ENCODE measurements at regions not wholly inside any gene's neighbourhood (a gene's known extent, or its start where the extent isn't known, plus 50 kb on each side); places are given as distances from the start of the nearest gene placed in this dataset.

DNA sequence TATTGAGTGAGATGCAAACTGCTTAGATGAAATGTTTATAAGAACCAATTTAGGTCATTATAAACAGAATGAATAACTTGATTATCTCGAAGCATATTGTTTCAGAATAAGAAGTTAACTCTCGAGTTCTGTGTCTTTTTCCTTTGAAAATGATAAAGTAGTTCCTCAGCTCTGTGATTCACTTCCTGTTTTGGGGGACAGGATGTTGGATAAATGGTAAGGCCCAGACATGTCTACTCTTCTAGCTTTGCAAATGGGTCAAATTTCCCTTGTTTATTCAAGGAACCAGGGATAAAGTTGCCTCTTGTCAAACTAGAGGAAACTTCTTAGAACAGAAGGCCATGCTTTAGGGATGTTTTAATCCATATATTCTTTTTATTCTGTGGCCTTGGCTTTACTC, 246.9 kb downstream of the SOX4 start:
- H3K4me1 ChIP-seq: no peaks in the 10 kb centered on the region
- H3K27ac ChIP-seq: no peak overlapping the region
- DNase-seq (ENCODE audit: low spot score in 2 of 2): no peak
- intact Hi-C loops (cut with DNase I; ENCODE audit: low total_unique reads): no loop called here
- no peaks in the 10 kb centered on the region for H3K9me3 ChIP-seq
- H3K4me3 ChIP-seq: no peak overlapping the region
- H3K27me3 ChIP-seq: no peaks in the 10 kb centered on the region
- no peaks in the 10 kb centered on the region for H3K36me3 ChIP-seq
- TF ChIP-seq POLR2A (IDR thresholded peaks at IDR 0.05) (no peak), POLR2AphosphoS5 (IDR thresholded peaks at IDR 0.05) (no peak)
- TF ChIP-seq, protein P1, sequence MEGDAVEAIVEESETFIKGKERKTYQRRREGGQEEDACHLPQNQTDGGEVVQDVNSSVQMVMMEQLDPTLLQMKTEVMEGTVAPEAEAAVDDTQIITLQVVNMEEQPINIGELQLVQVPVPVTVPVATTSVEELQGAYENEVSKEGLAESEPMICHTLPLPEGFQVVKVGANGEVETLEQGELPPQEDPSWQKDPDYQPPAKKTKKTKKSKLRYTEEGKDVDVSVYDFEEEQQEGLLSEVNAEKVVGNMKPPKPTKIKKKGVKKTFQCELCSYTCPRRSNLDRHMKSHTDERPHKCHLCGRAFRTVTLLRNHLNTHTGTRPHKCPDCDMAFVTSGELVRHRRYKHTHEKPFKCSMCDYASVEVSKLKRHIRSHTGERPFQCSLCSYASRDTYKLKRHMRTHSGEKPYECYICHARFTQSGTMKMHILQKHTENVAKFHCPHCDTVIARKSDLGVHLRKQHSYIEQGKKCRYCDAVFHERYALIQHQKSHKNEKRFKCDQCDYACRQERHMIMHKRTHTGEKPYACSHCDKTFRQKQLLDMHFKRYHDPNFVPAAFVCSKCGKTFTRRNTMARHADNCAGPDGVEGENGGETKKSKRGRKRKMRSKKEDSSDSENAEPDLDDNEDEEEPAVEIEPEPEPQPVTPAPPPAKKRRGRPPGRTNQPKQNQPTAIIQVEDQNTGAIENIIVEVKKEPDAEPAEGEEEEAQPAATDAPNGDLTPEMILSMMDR (IDR thresholded peaks at IDR 0.05): no peak

DNA sequence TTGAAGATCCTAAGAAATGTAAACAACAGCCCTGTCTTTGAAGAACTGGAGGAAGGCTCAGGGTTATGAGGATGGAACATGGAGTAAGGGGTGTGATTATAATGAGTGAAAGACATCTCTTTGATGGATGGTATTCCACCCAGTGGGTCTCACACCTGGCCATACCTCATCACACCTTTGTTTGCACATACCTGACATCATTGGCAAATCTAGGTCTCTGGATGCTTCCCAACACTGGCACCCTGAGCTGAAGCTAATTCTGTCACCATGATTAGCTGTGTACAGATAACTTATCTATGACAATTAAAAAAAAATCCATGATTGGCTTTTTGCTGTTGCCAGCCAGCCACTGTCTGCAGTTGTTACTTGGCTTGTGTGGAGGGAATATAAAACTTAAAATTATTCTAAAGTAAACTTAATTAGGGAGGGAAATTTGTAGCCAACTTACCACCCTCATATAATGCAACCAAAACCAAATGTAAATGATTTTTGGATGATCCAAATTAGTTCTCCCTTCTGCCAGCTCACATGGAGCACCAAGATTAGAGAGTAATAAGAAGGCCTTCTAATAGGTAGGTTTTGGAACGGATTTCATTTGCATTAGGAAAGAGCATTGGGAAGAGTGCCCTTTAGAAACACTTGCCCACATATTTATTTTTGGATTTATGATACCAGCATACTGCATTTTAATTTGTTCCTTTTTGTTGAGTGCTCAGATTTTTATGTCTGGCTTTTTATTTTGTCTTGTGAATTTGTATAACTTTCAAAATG, 249.5 kb downstream of the SOX4 start:
- Histone ChIP-seq H3K4me3 (no peak overlapping the region), H3K27me3 (no peaks in the 10 kb centered on the region), H3K4me1 (no peaks in the 10 kb centered on the region), H3K27ac (no peak overlapping the region), H3K9me3 (no peaks in the 10 kb centered on the region), H3K36me3 (no peaks in the 10 kb centered on the region)
- intact Hi-C loops (cut with DNase I; ENCODE audit: low total_unique reads): no loop called here
- DNase-seq (ENCODE audit: low spot score in 2 of 2): no peak
- no peak for TF ChIP-seq POLR2AphosphoS5 (IDR thresholded peaks at IDR 0.05)
- TF ChIP-seq, protein P1 (IDR thresholded peaks at IDR 0.05): no peak
- no peak for TF ChIP-seq POLR2A (IDR thresholded peaks at IDR 0.05)

DNA sequence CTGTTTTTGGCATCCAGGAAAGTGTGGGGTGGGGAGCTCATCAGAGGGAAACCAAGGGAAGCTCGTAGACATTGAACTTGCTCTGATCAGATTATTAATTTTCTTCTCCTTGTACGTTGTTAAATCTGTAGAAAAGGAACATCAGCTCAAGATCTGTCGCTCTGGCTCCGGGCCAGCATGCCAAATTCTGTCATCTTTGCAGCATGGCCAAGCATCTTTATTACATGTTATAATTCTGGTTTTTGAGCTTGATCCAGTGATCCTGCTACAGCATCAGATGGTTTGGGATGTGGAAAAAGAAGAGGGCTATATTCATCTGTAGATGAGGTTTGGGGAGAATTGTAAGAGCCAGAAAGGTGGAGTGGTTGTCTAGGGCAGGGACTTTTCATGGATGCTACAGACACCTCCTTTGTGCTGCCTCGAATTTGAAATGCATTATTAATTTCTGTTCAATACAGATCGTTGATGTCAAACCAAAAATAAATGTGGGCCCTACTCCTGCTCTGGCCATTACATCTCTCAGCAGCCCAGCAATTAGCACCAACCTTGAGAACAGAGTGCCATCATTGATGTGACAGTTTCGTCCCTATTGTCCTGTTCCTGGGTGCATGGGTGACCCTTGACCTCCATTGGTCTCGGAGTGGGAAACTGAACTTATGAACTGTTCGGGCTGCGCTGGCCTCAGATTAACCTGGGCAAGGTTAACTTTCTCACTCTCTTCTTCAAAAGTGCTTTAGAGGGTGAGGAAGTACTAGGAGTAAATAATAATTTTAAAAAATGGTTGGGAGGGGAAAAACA, 250.8 kb downstream of the SOX4 start:
- Histone ChIP-seq H3K4me1 (no peaks in the 10 kb centered on the region), H3K27ac (no peak overlapping the region), H3K4me3 (no peak overlapping the region), H3K27me3 (no peaks in the 10 kb centered on the region), H3K36me3 (no peaks in the 10 kb centered on the region), H3K9me3 (no peaks in the 10 kb centered on the region)
- intact Hi-C loops (cut with DNase I; ENCODE audit: low total_unique reads): no loop called here
- DNase-seq (ENCODE audit: low spot score in 2 of 2): no peak
- TF ChIP-seq, protein P1 (IDR thresholded peaks at IDR 0.05): no peak
- TF ChIP-seq POLR2A (IDR thresholded peaks at IDR 0.05) (no peak), POLR2AphosphoS5 (IDR thresholded peaks at IDR 0.05) (no peak)

DNA sequence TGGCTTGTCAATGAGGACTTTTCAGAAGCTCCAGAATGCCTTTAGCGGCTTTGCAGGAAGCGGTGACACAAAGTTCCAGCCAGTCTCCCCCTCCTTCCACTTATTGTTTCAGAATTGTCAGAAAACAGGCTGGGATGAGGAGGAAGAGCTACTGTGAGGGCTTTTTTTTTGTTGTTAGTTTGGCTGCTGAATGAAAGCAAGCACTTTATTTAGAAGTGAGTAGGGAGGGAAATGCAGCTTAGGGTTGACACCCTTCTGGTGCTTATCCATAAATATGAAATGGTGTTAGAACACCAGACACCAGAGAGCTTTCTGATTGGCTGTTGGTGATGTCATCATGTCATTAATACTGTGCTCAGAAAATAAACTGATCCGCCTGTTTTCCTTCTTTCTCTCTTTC, 251.5 kb downstream of the SOX4 start:
- intact Hi-C loops (cut with DNase I; ENCODE audit: low total_unique reads): no loop called here
- Histone ChIP-seq H3K27ac (no peak overlapping the region), H3K4me3 (no peak overlapping the region), H3K9me3 (no peaks in the 10 kb centered on the region), H3K36me3 (no peaks in the 10 kb centered on the region), H3K4me1 (no peaks in the 10 kb centered on the region), H3K27me3 (no peaks in the 10 kb centered on the region)
- no peak for TF ChIP-seq POLR2AphosphoS5 (IDR thresholded peaks at IDR 0.05)
- TF ChIP-seq POLR2A (IDR thresholded peaks at IDR 0.05): no peak
- TF ChIP-seq, protein P1 (IDR thresholded peaks at IDR 0.05): no peak
- DNase-seq (ENCODE audit: low spot score in 2 of 2): no peak

Measured in breast epithelium (tissue), 4 donors.